ENCODE measurements at regions not wholly inside any gene's neighbourhood (a gene's known extent, or its start where the extent isn't known, plus 50 kb on each side); places are given as distances from the start of the nearest gene placed in this dataset.

DNA sequence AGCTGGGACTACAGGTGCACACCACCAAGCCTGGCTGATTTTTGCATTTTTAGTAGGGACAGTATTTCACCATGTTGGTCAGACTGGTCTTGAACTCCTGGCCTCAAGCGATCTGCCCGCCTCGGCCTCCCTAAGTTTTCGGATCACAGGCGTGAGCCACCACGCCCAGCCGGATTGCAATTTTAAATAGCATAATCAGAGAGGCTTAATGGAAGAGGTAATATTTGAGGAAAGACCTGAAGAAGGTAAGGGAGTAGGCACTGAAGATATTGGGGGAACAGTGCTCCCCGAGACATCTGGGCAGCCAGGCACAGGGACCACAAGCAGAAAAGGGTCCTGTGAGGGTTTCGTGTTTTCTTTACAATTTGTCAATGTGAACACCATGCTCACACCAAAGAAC, 61.4 kb upstream of the USP6NL start:
- no peak for TF ChIP-seq ATF2 (tag by site-specific recombination; IDR thresholded peaks at IDR 0.05; ENCODE audit: low read depth)
- no peak for TF ChIP-seq ZNF121 (tag by site-specific recombination; IDR thresholded peaks at IDR 0.05)
- TF ChIP-seq, protein P1, sequence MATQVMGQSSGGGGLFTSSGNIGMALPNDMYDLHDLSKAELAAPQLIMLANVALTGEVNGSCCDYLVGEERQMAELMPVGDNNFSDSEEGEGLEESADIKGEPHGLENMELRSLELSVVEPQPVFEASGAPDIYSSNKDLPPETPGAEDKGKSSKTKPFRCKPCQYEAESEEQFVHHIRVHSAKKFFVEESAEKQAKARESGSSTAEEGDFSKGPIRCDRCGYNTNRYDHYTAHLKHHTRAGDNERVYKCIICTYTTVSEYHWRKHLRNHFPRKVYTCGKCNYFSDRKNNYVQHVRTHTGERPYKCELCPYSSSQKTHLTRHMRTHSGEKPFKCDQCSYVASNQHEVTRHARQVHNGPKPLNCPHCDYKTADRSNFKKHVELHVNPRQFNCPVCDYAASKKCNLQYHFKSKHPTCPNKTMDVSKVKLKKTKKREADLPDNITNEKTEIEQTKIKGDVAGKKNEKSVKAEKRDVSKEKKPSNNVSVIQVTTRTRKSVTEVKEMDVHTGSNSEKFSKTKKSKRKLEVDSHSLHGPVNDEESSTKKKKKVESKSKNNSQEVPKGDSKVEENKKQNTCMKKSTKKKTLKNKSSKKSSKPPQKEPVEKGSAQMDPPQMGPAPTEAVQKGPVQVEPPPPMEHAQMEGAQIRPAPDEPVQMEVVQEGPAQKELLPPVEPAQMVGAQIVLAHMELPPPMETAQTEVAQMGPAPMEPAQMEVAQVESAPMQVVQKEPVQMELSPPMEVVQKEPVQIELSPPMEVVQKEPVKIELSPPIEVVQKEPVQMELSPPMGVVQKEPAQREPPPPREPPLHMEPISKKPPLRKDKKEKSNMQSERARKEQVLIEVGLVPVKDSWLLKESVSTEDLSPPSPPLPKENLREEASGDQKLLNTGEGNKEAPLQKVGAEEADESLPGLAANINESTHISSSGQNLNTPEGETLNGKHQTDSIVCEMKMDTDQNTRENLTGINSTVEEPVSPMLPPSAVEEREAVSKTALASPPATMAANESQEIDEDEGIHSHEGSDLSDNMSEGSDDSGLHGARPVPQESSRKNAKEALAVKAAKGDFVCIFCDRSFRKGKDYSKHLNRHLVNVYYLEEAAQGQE (tag by site-specific recombination; IDR thresholded peaks at IDR 0.05) = no peak
- no peak for TF ChIP-seq ZNF707 (tag by site-specific recombination; IDR thresholded peaks at IDR 0.05)
- TF ChIP-seq, protein P2, sequence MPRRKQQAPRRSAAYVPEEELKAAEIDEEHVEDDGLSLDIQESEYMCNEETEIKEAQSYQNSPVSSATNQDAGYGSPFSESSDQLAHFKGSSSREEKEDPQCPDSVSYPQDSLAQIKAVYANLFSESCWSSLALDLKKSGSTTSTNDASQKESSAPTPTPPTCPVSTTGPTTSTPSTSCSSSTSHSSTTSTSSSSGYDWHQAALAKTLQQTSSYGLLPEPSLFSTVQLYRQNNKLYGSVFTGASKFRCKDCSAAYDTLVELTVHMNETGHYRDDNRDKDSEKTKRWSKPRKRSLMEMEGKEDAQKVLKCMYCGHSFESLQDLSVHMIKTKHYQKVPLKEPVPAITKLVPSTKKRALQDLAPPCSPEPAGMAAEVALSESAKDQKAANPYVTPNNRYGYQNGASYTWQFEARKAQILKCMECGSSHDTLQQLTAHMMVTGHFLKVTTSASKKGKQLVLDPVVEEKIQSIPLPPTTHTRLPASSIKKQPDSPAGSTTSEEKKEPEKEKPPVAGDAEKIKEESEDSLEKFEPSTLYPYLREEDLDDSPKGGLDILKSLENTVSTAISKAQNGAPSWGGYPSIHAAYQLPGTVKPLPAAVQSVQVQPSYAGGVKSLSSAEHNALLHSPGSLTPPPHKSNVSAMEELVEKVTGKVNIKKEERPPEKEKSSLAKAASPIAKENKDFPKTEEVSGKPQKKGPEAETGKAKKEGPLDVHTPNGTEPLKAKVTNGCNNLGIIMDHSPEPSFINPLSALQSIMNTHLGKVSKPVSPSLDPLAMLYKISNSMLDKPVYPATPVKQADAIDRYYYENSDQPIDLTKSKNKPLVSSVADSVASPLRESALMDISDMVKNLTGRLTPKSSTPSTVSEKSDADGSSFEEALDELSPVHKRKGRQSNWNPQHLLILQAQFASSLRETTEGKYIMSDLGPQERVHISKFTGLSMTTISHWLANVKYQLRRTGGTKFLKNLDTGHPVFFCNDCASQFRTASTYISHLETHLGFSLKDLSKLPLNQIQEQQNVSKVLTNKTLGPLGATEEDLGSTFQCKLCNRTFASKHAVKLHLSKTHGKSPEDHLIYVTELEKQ (tag by site-specific recombination; IDR thresholded peaks at IDR 0.05; ENCODE audit: borderline replicate concordance) = no peak
- TF ChIP-seq, protein P3, sequence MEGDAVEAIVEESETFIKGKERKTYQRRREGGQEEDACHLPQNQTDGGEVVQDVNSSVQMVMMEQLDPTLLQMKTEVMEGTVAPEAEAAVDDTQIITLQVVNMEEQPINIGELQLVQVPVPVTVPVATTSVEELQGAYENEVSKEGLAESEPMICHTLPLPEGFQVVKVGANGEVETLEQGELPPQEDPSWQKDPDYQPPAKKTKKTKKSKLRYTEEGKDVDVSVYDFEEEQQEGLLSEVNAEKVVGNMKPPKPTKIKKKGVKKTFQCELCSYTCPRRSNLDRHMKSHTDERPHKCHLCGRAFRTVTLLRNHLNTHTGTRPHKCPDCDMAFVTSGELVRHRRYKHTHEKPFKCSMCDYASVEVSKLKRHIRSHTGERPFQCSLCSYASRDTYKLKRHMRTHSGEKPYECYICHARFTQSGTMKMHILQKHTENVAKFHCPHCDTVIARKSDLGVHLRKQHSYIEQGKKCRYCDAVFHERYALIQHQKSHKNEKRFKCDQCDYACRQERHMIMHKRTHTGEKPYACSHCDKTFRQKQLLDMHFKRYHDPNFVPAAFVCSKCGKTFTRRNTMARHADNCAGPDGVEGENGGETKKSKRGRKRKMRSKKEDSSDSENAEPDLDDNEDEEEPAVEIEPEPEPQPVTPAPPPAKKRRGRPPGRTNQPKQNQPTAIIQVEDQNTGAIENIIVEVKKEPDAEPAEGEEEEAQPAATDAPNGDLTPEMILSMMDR (tag by site-specific recombination; IDR thresholded peaks at IDR 0.05) = no peak
- TF ChIP-seq ZBTB1 (tag by site-specific recombination; IDR thresholded peaks at IDR 0.05) = no peak

Measured in HEK293 (cell line).